Uterus (tissue), 3 donors: ENCODE measurements at regions not wholly inside any gene's neighbourhood (a gene's known extent, or its start where the extent isn't known, plus 50 kb on each side); places are given as distances from the start of the nearest gene placed in this dataset.

Experiments used
- DNase-seq, 2 donors: peaks; one replicate each; pipeline ENCODE4 v3.0.0-alpha.2; 2019 to 2020
- H3K27ac ChIP-seq, 2 donors: fragments of 200-600 bp; sonication (generic); 1 replicate in 1 of 2; 2 replicates in 1 of 2; pipeline ENCODE4 v1.5.1; 2016 to 2018
- H3K27me3 ChIP-seq, 2 donors: fragments of 200-600 bp; sonication (generic); one replicate each; pipeline ENCODE4 v1.5.1; 2018 to 2019; ENCODE audit warnings: control low read depth in 1 of 2
- H3K36me3 ChIP-seq, 2 donors: fragments of 200-600 bp; sonication (generic); one replicate each; pipeline ENCODE4 v1.5.1; 2019; ENCODE audit warnings: control low read depth in 1 of 2
- H3K4me1 ChIP-seq, 2 donors: fragments of 200-600 bp; sonication (generic); one replicate each; pipeline ENCODE4 v1.5.1; 2018 to 2019; ENCODE audit warnings: control low read depth in 1 of 2
- H3K4me3 ChIP-seq, 2 donors: fragments of 200-600 bp; sonication (generic); 1 replicate in 1 of 2; 2 replicates in 1 of 2; pipeline ENCODE4 v1.5.1; 2018 to 2019; ENCODE audit warnings: mild to moderate bottlenecking in 1 of 2
- H3K9me3 ChIP-seq, 2 donors: fragments of 200-600 bp; sonication (generic); one replicate each; pipeline ENCODE4 v1.5.1; 2019; ENCODE audit warnings: control low read depth in 1 of 2
- CTCF ChIP-seq, 4 experiments: fragments of 200-600 bp in 2 of 4; fragments of 450-650 bp in 2 of 4; sonication (generic) in 2 of 4; IDR thresholded peaks; one replicate each; pipeline ENCODE4 v1.5.1; 2016 to 2019; ENCODE audit warnings: antibody characterized with exemption in 4 of 4, mild to moderate bottlenecking in 2 of 4, moderate library complexity in 1 of 4
- POLR2A ChIP-seq, 2 donors: fragments of 450-650 bp; IDR thresholded peaks; one replicate each; pipeline ENCODE4 v1.6.1; 2016; ENCODE audit warnings: antibody characterized with exemption in 2 of 2, mild to moderate bottlenecking in 1 of 2, moderate library complexity in 1 of 2
- intact Hi-C: fragments of 100-400 bp; cut with DNase I; formaldehyde crosslinking; loops from one replicate; pipeline ENCODE4 v1.15.1; 2023; ENCODE audit warnings: low total_unique reads
- donor health status: DM: yes; HTN: yes; CAD: no.

- H3K27ac ChIP-seq = no peak overlapping the region
- no peaks in the 10 kb centered on the region for H3K36me3 ChIP-seq
- DNase-seq = no peak
- intact Hi-C loops = no loop called here
- H3K9me3 ChIP-seq = no peaks in the 10 kb centered on the region
- H3K4me1 ChIP-seq = no peaks in the 10 kb centered on the region
- no peak overlapping the region for H3K4me3 ChIP-seq
- no peak for TF ChIP-seq POLR2A (IDR thresholded peaks at IDR 0.05)
- no peak for TF ChIP-seq CTCF (IDR thresholded peaks at IDR 0.05)
- no peaks in the 10 kb centered on the region for H3K27me3 ChIP-seq
Observed at GRCh38 chr2:133822517-133823225, 254.4 kb upstream of the NCKAP5 start.

GRCh38 chr2:133823226-133823550, 254.9 kb upstream of the NCKAP5 start:
- no peaks in the 10 kb centered on the region for H3K36me3 ChIP-seq
- TF ChIP-seq POLR2A (IDR thresholded peaks at IDR 0.05) = no peak
- TF ChIP-seq CTCF (IDR thresholded peaks at IDR 0.05) = no peak
- H3K4me3 ChIP-seq = no peak overlapping the region
- no peaks in the 10 kb centered on the region for H3K4me1 ChIP-seq
- intact Hi-C loops = no loop called here
- no peaks in the 10 kb centered on the region for H3K27me3 ChIP-seq
- no peaks in the 10 kb centered on the region for H3K9me3 ChIP-seq
- no peak overlapping the region for H3K27ac ChIP-seq
- DNase-seq = no peak

- no peaks in the 10 kb centered on the region for H3K9me3 ChIP-seq
- H3K27me3 ChIP-seq = no peaks in the 10 kb centered on the region
- intact Hi-C loops = no loop called here
- DNase-seq = no peak
- no peak for TF ChIP-seq POLR2A (IDR thresholded peaks at IDR 0.05)
- no peak for TF ChIP-seq CTCF (IDR thresholded peaks at IDR 0.05)
- no peak overlapping the region for H3K4me3 ChIP-seq
- no peak overlapping the region for H3K27ac ChIP-seq
- no peaks in the 10 kb centered on the region for H3K4me1 ChIP-seq
- no peaks in the 10 kb centered on the region for H3K36me3 ChIP-seq
Observed at GRCh38 chr2:133824869-133825268, 256.6 kb upstream of the NCKAP5 start.

DNA sequence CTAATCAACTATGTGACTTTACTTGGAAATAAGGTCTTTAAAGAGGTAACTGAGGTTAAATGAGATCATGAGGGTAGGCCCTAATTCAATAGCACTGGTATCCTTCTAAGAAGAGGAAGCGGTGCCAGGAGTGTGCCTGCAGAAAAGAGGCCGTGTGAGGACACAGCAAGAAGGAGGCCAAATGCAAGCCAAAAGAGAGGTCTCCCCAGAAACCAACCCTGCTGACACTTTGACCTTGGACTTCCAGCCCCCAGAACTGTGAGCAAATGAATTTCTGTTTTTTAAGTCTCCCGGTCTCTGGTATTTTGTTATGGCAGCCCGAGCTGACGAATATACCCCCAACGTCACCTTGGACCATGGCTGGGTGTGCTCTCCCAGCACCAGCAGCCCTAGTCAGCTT, 257.5 kb upstream of the NCKAP5 start:
- no peaks in the 10 kb centered on the region for H3K4me1 ChIP-seq
- H3K27me3 ChIP-seq = no peaks in the 10 kb centered on the region
- H3K9me3 ChIP-seq = no peaks in the 10 kb centered on the region
- intact Hi-C loops = no loop called here
- no peak for TF ChIP-seq CTCF (IDR thresholded peaks at IDR 0.05)
- TF ChIP-seq POLR2A (IDR thresholded peaks at IDR 0.05) = no peak
- H3K4me3 ChIP-seq = no peak overlapping the region
- no peaks in the 10 kb centered on the region for H3K36me3 ChIP-seq
- no peak for DNase-seq
- no peak overlapping the region for H3K27ac ChIP-seq

DNA sequence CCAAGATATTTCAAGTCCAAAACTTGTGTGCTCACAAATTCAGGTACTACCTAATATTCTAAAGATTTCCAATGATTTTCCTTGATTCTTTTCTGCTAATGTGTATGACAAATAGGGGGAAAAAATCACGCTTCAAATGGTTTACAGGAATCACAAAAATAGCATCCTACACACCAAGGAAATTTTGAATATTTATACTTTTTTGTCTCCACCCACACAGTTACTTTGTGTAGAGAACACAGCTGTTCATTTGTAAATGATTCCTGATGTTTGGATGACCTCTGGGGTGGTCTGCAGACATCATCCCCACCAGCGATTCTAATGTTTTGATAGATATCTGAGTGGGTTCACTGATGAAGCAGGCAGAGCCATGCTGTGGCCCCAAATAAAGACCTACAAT, 260.6 kb upstream of the NCKAP5 start:
- intact Hi-C loops = no loop called here
- H3K27ac ChIP-seq = no peak overlapping the region
- no peak for TF ChIP-seq POLR2A (IDR thresholded peaks at IDR 0.05)
- no peak for TF ChIP-seq CTCF (IDR thresholded peaks at IDR 0.05)
- no peak overlapping the region for H3K4me3 ChIP-seq
- no peaks in the 10 kb centered on the region for H3K9me3 ChIP-seq
- no peaks in the 10 kb centered on the region for H3K27me3 ChIP-seq
- H3K4me1 ChIP-seq = no peaks in the 10 kb centered on the region
- H3K36me3 ChIP-seq = no peaks in the 10 kb centered on the region
- DNase-seq = no peak
